ENCODE measurements at regions not wholly inside any gene's neighbourhood (a gene's known extent, or its start where the extent isn't known, plus 50 kb on each side); places are given as distances from the start of the nearest gene placed in this dataset.
A peak's percentile ranks its signal among the peaks of the same experiment; 100 is the strongest.
"Not testable (repeated sequence)": the region's sequence is repeated elsewhere in the genome, so short reads cannot be mapped to it uniquely, and the experiment has no call there.

DNA sequence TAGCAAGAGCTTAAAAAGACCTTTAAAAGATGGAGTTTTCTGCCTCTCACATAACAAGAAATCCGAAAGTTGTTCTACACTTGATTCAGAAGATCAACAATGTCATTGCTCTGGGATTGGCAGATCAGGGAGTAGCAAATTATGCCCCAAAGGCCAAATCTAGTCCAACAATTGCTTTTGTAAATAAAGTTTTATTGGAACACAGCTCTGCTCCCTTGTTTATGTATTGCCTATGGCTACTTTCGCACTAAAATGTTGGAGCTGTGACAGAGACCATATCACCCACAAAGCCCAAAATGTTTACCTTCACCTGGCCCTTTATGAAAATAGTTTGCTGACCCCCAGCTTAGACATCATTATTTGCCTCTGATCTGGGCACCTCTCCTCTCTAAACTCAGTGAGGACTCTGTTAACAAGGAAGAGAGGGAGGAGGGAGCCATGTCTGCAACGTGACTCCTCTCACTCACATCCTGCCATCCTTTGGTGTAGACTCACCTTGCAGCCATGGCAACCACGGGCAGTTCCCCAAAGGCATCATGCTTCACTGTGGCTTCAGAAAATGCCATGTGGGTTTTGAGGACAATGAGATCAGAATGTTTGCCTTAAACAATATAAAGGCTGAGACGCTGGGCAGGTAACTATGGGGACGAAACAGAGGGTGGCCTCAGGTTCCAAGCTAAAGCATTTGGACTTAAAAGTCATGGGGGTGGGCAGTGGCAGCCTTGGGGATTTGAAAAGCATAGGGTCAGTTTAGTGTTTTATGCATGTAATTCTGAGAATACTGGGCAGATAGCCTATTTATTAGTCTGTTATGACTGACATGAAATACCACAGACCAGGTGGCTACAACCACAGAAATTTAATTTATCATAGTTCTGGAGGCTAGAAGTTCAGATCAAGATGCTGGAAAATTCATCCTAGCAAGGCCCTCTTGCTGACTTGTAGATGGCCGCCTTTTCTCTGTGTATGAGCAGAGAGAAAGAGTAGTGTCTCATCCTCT lies 149.7 kb upstream of the TNFAIP3 start:
- no peak for DNase-seq

DNA sequence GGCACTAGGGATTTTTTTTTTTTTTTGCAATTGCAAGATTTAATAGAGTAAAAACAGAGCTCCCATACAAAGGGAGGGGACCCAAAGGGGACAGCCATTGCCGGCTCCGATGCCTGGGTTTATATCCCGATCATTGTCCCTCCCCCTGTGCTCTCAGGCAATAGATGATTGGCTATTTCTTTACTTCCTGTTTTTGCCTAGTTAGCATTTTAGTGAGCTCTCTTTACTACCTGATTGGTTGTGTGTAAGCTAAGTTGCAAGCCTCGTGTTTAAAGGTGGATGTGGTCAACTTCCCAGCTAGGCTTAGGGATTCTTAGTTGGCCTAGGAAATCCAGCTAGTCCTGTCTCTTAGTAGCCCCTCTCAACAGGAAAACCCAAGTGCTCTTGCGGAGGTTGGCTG lies 148.2 kb upstream of the TNFAIP3 start:
- not testable (repeated sequence) for DNase-seq

DNA sequence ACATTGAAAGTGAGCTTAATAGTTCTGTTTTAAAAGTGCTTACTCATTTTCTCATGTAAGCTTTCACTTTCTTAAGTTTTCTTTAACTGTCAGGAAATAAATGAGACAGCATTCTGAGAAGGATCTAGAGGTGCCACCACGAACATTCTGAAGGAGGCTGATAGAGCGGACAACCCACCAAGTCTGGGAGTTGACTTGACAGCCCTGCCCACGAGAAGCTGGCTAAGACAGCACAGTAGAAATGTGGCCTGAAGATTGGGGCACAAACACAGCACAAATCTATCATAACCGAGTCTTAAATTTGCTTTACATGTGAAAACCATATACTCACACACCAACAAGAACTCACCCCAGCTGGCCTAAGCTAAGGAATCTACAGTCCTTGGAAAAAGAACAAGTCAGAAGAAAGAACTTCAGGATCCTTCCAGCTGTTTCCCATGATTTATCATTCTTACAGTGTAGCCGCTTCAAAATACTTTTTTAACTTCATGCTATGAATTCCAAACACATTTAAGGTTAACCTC lies 144.2 kb upstream of the TNFAIP3 start:
- DNase-seq: no peak

DNA sequence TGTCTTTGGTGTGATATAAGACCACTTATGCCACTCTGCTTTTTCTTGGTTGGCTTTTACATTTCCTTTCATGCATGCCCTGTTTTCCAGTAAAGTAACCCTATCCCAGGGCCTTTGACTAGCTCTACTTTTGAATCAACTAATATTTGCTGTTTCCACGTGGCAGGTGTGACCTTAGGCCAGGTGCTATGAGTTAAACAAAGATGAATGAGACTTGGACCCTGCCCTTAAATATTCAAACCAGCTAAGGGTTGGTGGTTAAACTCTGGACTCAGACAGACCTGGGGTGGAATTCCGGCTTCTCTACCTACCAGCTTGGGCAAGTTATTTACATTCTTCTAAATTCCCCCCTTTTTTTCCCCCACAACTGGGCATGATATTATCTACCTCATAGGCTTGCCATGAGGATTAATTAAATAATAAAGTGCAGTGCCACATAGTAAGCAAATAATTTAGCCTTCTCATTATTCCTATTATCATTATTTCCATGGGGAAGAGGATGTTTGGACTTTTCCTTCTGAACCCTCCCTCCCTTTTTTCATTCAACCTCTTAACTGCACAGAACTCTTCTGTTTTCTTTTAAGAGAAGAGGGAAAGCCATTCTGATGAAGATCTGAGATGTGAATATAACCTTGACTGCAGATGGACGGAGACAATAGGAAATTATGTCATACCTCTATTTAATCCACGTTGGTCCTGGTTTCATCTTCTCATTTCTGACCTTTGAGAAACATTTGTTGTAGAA lies 143.6 kb upstream of the TNFAIP3 start:
- no peak for DNase-seq

DNA sequence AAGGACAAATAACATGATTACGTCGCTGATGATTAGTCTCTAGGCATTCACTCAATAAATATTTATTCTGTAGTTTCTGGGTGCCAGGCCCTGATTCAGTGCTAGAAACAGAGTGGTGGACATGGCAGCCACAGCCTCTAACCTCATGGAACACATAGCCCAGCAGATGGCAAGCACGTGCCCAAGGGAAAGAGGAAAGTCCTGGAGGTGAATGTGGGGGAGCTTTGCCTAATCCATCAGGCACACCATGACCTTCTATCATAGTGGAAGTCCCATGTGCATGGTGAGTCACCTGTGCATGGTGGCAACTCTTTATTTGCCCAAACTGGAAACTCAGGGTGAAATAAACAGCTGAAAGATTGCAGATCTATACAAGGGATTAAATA lies 143.0 kb upstream of the TNFAIP3 start:
- DNase-seq: no peak

DNA sequence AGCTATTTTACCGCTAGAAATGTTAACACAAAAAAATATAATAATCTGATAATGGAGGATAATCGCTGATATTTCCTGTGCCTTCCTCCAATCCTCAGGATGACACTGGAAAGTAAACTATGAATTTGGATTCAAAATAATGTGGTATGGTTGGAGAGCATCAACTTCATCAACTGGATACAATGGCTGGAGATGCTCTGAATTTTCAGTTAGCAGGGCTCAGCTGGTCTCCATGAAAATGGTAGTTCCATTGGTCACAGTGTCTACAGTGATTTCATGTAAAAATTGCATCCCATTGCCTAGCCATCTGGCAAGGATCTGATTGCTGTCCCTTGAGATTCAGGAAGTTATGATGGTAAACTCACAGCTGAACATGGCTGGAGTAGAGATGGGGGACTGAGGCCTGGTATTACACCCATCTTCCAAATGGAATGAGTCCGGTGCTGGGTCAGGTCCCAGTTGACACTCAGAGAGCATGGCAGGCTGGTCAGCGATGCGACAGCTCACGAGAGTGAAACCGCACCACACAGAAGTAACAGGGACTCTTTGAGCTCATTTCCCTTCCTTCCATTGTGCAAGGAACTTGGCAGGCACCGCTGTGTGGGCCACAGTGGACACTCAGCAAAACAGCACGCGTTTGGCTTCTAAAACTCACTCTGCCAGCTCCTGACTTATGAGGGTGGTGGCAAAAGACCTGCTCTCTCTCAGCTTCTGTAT lies 142.4 kb upstream of the TNFAIP3 start:
- peak; percentile 62 for DNase-seq

DNA sequence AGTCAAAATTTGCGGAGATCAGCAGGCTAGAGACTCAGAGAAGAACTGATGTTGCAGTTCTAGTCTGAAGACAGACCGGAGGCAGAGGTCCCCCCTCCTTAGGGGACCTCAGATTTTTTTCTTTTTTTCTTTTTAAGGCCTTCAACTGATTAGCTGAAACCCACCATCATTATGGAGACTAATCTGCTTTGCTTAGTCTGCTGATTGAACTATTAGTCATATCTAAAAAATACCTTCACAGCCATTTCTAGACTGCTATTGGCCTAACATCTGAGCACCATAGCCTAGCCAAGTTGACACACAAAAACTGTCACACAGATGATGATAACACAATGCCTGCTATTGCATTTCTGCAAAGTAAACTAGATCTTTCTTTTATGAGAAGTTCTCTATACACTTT lies 141.1 kb upstream of the TNFAIP3 start:
- no peak for DNase-seq

DNA sequence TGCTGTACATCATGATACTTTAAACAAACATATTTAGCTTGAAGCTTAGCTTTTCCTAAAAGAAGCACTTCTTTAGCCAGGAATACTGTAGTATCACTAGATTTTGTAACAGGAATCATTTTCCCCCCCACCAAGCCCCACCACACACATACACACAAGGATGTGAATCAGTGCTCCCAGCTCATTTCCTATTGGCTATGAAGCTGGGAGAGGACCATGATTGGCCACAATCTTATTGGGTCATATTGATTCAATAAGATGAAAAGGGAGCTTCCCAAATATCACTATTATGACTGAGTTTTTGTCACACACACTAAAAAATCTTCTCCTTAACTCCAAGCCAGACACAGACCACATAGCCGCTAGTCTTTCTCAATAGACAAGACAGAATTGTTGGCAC lies 140.5 kb upstream of the TNFAIP3 start:
- DNase-seq: no peak

DNA sequence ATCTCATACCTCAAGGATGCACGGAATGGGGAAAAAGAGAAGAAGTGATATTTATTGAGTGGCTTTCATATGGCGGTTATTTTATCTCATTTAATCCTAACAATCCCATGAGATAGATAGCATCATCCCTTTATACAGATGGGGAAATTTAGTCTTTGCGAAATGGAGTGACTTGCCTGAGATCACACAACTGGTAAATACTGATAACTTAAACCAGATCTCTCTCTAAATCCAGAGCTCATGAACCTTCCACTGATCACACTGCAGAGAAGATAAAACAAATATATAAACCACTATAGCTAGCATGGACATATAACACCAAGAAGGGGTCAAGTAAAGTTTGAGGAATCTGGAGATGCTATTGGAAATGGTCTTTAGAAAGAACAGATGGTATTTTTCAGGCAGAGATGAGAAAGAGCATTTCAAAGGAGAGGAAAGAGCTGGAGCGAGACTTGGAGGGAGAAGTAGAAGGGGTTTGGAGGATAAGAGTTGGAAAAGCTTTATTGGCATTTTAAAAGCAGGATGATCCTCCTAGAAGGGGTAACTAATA lies 139.8 kb upstream of the TNFAIP3 start:
- no peak for DNase-seq

DNA sequence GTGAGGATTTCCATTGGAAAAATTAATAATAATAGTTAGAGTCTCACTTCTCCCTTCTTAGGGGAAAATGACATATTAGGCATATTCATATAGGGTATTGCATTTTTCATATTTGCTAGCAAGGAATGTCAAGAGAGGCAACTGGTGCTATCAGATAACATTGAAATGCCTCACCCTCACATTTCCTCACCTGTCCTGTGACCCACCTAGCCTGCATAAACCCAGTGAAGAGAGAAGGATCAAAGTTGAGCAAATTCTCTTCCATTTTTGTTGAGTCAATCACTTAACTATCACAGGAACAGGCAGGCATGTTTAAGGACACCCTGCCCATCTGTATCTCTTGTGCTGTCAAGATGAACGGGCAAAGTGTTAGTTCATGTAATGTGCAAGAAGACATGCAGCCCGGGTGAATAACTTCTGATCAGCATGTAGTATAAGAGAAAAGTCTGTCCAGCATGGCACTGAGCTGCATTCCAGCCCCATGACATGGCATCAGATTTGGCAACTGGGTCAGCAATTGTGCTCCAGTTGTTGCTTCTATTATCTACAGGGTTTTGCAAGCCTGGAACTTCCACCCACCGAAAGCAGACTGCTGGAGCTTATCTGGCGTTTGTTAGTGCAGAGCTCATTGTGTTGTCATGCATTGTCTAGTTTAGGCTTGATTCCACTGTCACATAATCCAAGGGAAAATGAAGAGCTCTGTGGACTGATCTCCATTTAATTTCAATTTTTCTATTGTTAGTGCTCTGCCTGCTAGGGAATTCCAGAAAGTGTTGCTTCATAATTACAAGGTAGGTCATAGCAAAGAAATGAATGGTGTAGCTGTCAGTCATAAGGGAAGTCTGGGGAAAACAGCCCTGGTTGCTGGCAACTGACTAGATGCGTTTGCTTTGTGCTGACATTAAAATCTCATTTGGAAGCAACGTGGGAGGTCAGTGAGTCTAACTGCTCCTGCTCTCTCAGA lies 138.4 kb upstream of the TNFAIP3 start:
- peak; percentile 34 for DNase-seq

DNA sequence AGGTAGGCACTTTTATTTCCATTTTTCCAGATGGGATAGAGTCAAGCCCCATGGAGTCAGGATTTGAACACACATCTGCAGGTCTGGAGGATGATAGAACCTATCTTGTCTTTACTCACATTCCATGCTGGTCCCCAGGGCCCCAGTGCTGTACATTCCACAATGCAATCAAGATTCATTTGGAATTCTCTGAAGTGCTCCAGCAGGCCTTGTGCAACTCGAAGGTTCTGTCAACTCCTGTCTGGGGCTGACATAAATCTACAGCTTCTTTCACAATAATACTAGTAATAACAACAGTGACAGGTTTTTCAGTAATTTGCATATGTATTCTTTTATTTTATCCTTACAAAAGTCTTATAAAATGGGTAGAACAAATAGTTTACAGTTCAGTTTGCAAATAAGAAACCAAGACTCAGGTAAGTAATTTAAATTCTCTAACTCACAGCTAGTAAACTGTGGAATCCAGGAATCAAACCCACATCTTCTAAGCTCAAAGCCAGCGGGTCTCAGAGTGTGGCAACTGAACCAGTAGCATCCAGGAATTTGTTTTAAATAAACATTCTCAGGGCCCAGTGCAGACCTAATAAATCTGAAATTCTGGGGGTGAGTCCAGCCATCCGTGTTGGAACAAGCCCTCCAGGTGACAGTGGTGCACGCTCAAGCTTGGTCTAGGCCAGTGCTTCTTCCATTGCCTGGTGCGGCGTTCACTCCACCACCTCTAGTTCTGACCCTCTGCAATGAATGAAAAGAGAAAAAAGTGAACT lies 137.0 kb upstream of the TNFAIP3 start:
- no peak for DNase-seq

DNA sequence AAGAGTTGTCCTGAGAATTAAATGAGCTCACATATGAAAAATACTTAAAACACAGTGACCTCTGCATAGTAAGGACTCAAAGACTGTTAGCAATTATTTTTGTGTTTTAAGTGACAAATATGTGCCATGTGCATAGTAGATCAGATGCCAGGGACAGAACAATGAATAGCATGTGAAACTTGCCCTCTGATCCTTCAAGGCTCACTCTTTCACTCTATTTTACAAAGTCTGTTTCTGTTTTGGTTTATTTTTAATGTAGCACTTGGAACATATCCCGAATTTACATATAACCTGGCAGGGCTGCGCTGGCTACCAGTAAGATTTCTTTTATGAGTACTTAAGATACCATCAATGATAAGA lies 135.5 kb upstream of the TNFAIP3 start:
- no peak for DNase-seq

DNA sequence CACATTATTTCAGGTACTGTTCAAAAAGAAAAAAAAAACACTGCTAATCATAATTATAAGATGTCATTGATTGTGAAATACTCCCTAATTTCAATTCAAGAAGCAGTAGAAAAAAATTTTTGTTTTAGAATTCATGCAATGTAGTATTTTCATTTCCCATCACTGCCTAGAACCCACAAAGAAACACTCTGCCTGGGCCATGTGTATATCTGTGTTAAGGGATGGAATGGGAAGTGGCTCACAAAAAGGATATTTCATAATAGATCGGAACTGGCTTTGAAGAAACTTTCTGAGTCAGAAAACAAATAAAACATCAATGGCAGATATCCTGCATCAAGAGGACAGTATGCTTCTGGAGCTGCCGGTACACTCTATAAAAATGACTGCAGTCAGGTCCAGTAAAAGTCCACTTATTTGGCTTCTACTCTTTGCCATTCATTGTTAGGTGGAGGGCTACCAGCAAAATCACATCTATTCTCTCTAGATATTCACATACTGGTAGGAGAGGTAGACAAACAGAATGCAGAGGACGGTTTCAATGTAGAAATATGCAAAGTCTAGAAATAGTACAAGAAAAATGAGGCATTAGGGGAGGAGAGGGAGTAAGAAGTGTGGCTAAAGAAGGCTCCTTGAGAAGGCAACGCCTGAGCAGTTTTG lies 135.0 kb upstream of the TNFAIP3 start:
- DNase-seq: peak; percentile 34

DNA sequence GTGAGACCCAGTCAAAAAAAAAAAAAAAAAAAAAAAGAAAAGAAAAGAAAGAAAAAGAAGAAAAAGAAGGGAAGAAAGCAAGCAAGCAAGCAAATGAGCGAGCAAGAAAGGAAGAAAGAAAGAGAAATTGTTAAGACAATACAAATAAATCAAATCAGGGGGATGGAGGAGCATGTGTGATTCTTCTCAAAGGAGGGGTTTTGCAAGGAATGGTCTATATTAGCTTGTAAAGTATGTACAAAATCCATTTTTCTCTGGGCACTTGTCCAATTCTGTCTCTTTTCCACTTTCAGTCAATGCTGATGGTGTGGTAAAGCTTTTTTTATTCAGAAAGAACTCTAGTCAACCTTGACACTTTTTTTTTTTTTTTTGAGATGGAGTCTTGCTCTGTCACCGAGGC lies 133.7 kb upstream of the TNFAIP3 start:
- DNase-seq: no peak

DNA sequence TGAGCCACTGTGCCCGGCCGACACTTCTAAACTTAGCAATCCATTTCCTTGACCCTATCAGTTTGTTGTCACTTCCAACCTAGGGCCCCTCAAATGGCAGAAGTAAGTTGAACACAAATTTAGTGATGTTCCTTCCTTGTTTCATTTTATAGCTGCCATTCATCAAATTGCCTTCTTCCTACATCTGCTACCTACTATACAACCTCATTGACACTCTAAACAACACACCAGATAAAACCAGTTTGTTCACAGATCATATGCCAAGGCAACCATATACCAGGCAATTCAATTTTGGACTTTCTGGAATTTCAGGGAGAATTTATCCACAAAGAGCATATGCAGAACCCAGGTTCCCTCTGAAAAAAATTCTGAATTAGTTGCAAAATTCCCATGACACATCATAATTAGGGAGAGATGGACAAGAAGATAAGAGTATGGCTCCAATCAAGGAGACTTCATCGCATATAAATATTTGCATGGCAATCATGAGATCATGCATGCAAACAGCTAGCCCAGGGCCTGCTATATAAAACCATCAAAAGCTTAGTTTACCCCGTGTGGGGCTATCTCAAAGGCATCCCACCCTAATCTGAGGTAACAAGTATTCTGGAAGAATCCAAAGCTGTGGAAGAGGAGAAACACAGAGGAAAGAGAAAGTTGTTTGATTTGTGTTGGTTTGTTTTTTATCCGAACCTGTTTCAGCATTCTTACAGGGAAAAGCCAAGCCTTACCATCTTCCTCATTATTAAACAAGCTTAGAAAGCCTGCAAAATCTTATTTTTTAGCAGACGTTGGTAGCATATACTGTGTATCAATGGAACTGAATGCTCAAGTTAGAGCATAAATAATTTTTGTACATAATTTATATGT lies 132.8 kb upstream of the TNFAIP3 start:
- no peak for DNase-seq

DNA sequence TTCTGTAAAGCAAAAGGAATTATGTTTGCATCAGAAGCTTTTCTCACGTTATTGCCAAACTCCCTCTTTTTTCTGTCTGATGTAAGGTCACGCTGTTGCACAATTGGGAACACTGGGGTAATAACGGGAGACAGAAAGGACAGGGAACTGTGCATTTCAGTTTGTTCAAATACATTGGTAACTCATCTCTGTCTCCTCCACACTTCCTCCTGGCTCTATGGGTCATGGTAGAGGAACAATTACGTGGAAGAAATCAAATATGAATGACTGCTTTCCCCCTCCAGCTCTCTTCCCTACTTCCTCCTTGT lies 132.2 kb upstream of the TNFAIP3 start:
- no peak for DNase-seq

DNA sequence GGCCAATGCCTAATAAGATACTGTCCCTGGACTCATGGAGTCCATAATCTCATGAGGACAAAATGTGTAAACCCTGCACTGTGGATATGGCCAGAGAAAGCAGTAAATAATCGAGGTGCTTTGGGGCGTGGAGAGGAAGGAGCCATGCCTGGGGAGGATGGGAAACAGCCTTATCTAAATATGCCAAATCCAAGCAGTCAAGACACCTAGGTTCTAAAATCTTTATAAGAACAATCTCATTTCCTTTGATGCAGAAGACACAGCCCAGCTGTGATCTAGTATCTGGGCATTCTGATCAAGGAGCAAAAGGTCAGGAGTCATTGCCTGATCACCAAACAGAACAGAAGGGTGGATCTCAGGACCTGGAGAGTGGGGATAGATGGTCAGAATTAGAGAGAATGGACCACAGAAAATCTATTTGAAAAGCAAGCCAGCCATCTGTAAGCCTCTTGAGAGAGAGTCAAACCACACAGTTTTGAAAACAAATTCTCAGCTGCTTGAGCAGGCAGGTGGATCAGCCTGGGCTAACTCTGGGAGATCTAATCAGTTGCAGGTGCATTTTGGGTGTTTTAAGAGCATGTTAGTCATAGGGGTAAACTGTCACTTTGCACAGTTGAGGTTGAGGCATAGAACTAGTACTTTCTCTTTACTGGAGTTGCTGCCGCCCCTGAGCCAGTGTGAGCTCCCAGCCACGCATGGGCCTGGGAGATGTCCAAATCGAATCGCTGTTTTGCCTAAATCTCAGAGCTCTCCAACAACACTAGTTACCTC lies 130.8 kb upstream of the TNFAIP3 start:
- DNase-seq: no peak

DNA sequence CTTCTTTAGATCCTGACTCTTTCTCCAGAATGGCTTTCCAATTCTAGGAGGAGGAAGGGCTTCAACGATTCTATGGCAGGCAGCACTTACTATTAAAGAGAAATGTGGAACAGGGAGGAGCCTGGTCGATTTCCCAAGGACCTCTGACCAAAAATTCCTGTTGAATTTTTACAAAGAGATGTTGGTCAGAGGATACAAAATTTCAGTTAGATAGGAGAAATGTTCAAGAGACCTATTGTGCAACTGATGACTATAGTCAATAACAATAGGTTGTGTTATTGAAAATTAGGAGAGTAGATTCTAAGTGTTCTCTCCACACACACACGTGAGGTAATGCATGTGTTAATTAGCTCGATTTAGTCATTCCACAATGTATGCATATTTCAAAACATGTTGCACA lies 130.1 kb upstream of the TNFAIP3 start:
- no peak for DNase-seq

Measured in dermis blood vessel endothelial cell (primary cell).